GM10248 (cell line): ENCODE measurements at regions not wholly inside any gene's neighbourhood (a gene's known extent, or its start where the extent isn't known, plus 50 kb on each side); places are given as distances from the start of the nearest gene placed in this dataset.
"Not testable (repeated sequence)": the region's sequence is repeated elsewhere in the genome, so short reads cannot be mapped to it uniquely, and the experiment has no call there.

ENCODE experiments used
- CTCF ChIA-PET: fragments of 300-600 bp; sonication (Branson Sonifier 250); formaldehyde crosslinking; extraction: SDS; loops from one replicate; lab custom pipeline; 2021; ENCODE audit warnings: antibody characterized with exemption; lab: Yijun Ruan, JAX
- POLR2A ChIA-PET: fragments of 350-650 bp; sonication (Branson Sonifier 250); formaldehyde crosslinking; extraction: SDS; loops from one replicate; lab custom pipeline; 2020; ENCODE audit warnings: antibody characterized with exemption; lab: Yijun Ruan, JAX
- DNase-seq: peaks from one replicate; pipeline ENCODE4 v3.0.0; 2012; ENCODE audit errors: extremely low spot score
- CTCF ChIP-seq: IDR thresholded peaks from 2 replicates; pipeline ENCODE4 v1.5.1; 2012; ENCODE audit warnings: mild to moderate bottlenecking, low read depth; ENCODE audit errors: extremely low read depth, missing control alignments, control extremely low read depth

DNA sequence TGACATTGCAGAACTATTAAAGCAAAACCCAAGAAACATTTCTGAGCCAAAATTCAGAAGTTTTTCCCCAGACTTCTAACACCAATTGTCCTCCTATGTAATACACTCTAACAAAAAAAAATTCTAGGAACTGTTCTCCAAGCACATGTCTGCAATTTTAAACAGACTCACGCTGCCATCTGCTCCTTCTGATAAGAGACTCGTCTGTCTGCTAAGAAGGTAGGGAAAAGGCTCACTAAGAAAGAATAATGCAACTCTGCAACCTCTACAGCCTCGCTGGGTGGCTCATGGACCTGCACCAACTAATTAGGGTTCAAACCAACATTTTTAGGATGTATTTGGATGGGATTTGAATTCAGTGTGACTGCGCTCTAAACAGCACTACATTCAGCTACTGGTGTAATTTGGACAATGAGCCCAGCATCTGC lies 366.5 kb downstream of the DSC3 start:
- CTCF ChIA-PET = no interaction called here
- TF ChIP-seq CTCF = no peak
- POLR2A ChIA-PET = no interaction called here
- DNase-seq = no peak

DNA sequence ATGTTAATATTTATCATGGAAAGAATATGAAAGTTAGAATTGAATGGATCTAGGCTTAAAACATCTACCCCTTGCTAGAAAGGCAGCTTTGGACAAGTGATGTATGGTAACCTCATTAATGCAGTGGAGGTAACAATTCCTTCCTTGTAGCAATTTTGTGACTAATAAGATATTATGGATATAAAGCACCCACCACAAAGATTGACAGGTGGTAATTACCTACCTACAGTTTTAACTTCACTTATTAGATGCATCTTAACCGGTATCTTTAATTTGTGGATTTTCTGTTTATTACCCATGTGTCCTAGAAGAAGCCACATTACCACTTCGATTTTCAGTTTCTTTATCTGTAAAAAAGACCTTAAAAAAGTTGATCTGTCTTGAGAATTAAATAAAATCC lies 367.0 kb downstream of the DSC3 start:
- CTCF ChIA-PET = no interaction called here
- TF ChIP-seq CTCF = no peak
- POLR2A ChIA-PET = no interaction called here
- no peak for DNase-seq

DNA sequence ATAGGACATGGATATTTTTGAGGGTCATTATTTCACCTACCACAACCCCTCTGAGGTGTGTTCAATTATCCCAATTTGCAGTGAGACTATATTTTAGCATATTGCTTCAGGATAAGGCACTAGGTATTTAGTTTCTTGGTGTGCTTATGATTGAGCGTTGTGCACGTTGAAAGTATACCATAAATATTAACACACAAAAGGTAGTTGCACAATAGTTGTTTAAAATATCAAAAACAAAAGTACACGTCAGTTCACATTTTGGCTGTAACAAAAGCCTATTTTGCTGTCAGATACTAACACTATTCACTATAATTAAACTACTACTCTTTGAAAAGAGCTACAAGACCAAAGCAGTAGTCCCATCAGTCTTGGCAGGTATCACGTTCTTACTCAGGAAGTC lies 367.5 kb downstream of the DSC3 start:
- POLR2A ChIA-PET = no interaction called here
- CTCF ChIA-PET = no interaction called here
- DNase-seq = no peak
- no peak for TF ChIP-seq CTCF

DNA sequence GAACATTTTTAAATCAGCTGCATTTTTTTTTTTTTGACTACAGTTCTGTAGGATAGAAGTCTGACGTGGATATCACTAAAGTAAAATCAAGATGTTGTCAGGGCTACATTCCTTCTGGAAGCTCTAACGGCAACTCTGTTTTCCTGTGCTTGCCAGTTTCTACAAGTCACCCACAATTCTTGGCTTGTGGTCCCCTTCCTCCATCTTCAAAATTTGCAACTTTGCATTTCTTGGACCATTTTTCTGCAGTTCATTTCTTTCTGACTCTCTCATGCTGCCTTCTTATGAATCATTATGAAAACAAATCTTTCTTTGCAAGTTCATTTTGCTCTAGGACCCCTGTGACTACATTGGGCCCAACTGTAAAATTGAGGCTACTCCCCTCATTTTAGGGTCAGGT lies 367.9 kb downstream of the DSC3 start:
- no peak for DNase-seq
- ChIA-PET CTCF (no interaction called here), POLR2A (no interaction called here)
- TF ChIP-seq CTCF = no peak

- CTCF ChIA-PET, POLR2A ChIA-PET, DNase-seq: not testable (repeated sequence)
Observed at GRCh38 chr18:30672439-30672838, 370.1 kb downstream of the DSC3 start.

- ChIA-PET POLR2A (no interaction called here), CTCF (no interaction called here)
- TF ChIP-seq CTCF = no peak
- DNase-seq = no peak
Observed at GRCh38 chr18:30658306-30658705, 384.2 kb downstream of the DSC3 start.

DNA sequence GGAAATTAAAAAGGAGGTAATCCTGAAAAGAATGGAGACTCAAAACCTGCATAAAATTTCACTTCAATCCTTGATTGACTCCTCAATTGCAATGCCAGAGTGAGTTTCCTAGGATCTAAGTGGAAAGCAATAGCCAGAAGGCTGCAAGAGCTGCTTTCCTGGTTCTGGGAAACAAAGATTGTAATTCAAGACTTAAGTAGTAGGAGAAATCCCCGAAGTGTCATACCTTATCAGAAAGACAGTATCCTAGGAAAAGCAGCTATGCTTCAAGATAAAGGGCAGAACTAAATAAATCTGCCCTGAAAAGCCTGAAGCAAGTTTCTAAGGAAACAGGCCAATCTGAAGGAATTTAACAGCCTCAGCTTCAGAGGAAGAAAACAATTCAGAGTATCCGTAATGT lies 390.2 kb downstream of the DSC3 start:
- TF ChIP-seq CTCF = no peak
- DNase-seq = no peak
- POLR2A ChIA-PET = no interaction called here
- CTCF ChIA-PET = no interaction called here
